ENCODE measurements at regions not wholly inside any gene's neighbourhood (a gene's known extent, or its start where the extent isn't known, plus 50 kb on each side); places are given as distances from the start of the nearest gene placed in this dataset.

DNA sequence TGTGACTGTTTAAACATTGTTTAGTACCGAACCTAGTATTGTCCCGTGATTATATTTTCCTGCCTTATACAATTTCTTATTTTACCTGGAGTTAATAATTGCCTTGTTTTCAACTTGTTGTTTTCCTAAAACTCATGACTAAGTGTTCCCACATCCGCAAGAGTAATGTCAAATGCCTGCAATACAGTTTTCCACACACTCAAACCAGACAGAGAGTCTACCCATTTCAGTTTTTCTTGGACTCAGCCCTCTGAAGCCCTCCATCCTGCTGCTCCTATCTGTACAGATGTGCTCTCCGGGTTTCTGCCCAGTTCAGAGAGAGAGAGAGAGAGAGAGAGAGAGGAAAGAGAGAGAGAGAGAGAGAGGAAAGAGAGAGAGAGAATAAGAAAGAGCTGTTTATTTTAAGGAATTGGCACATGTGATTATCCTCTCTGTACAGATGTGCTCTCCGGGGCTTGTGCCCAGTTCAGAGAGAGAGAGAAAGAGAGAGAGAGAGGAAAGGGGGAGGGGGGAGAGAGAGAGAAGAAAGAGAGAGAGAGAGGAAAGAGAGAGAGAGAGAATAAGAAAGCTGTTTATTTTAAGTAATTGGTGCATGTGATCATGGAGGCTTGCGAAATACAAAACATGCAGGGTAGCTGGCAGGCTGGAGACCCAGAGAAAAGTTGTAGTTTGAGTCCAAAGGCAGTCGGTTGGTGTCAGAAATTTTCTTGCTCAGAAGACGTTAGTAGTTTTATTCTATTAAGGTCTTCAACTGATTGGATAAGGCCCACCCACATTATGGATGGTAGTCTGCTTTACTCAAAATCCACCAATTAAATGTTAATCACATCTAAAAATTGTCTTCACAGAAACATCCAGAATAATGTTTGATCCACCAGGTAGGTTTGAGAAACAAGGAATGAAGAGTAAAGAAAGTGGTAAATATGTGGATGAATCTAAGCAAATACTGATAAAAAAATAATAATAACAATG, 104.1 kb upstream of the GOLGA8J start:
- TF ChIP-seq SNAI2 (CRISPR knock-in tag; IDR thresholded peaks at IDR 0.05) = no peak
- no peak for TF ChIP-seq ZFP3 (CRISPR knock-in tag; IDR thresholded peaks at IDR 0.05)
- no peak for TF ChIP-seq PATZ1 (CRISPR knock-in tag; IDR thresholded peaks at IDR 0.05; ENCODE audit: borderline replicate concordance)
- TF ChIP-seq POU6F1 (CRISPR knock-in tag; IDR thresholded peaks at IDR 0.05; ENCODE audit: borderline replicate concordance, low read depth) = no peak
- no peak for TF ChIP-seq BACH2 (CRISPR knock-in tag; IDR thresholded peaks at IDR 0.05; ENCODE audit: borderline replicate concordance)
- no peak for TF ChIP-seq ARNTL (CRISPR knock-in tag; IDR thresholded peaks at IDR 0.05; ENCODE audit: borderline replicate concordance, low read depth)
- TF ChIP-seq ZFP30 (CRISPR knock-in tag; IDR thresholded peaks at IDR 0.05) = no peak
- TF ChIP-seq ZNF565 (CRISPR knock-in tag; conservative IDR thresholded peaks at IDR 0.05; ENCODE audit: low read depth) = no peak
- no peak for TF ChIP-seq GLIS3 (CRISPR knock-in tag; IDR thresholded peaks at IDR 0.05)
- TF ChIP-seq TCF4 (CRISPR knock-in tag; IDR thresholded peaks at IDR 0.05; ENCODE audit: borderline replicate concordance) = no peak
- TF ChIP-seq TOX (CRISPR knock-in tag; IDR thresholded peaks at IDR 0.05; ENCODE audit: borderline replicate concordance) = no peak
- no peak for TF ChIP-seq ZNF8 (CRISPR knock-in tag; IDR thresholded peaks at IDR 0.05)
- no peak for TF ChIP-seq CREB5 (CRISPR knock-in tag; IDR thresholded peaks at IDR 0.05; ENCODE audit: low read depth)
- no peak for TF ChIP-seq CSDC2 (CRISPR knock-in tag; IDR thresholded peaks at IDR 0.05)
